HepG2 (cell line): ENCODE measurements at regions not wholly inside any gene's neighbourhood (a gene's known extent, or its start where the extent isn't known, plus 50 kb on each side); places are given as distances from the start of the nearest gene placed in this dataset.

Source experiments
- ATAC-seq: fragments of 200-7000 bp; cut with Tn5 transposase; 3 replicates; pipeline ENCODE4 v1.9.1; 2020; ENCODE audit warnings: mild to moderate bottlenecking, moderate library complexity
- BruUV-seq: library from RNA; stranded (reverse); fragments of 400-500 nt; replicated peaks from 2 replicates; lab custom pipeline; 2021; lab: Mats Ljungman, UMichigan
- CTCF ChIA-PET: fragments of 300-600 bp; formaldehyde crosslinking; extraction: SDS; loops from one replicate; lab custom pipeline; 2021; ENCODE audit warnings: low total read pairs, inconsistent platforms, low intra/inter-chr PET ratio; lab: Yijun Ruan, JAX
- POLR2A ChIA-PET: fragments of 350-600 bp; sonication (Branson Sonifier 250); formaldehyde crosslinking; loops from one replicate; lab custom pipeline; 2020; ENCODE audit warnings: antibody characterized with exemption, inconsistent platforms; lab: Yijun Ruan, JAX
- DNase-seq: peaks from one replicate; pipeline ENCODE4 v3.0.0-alpha.2; 2015; ENCODE audit warnings: low spot score
- FAIRE-seq: peaks from 3 replicates; lab custom pipeline; 2011; peaks lifted over from hg19 to GRCh38; lab: Jason Lieb, UNC
- H2AFZ ChIP-seq: one replicate; pipeline ENCODE4 v1.6.1; 2011; ENCODE audit warnings: low read length, inconsistent platforms
- H3K27ac ChIP-seq: fragments of 300-600 bp; 3 replicates; pipeline ENCODE4 v1.8.0; 2011; ENCODE audit warnings: mixed run types, mild to moderate bottlenecking, mixed read lengths, low read length, inconsistent platforms; ENCODE audit not compliant: insufficient read depth; ENCODE audit errors: extremely low read length
- H3K27me3 ChIP-seq, 2 experiments: fragments of 200-600 bp in 1 of 2; 2 replicates in 1 of 2; 3 replicates in 1 of 2; pipeline versions ENCODE4 v1.6.0 to v1.8.0; 2011; ENCODE audit warnings: low read length in 2 of 2, mild to moderate bottlenecking in 2 of 2, moderate library complexity in 2 of 2, inconsistent platforms in 1 of 2; ENCODE audit not compliant: insufficient read depth in 2 of 2, control insufficient read depth in 1 of 2
- H3K36me3 ChIP-seq, 2 experiments: fragments of 200-600 bp in 1 of 2; replicated peaks in 1 of 2; 2 replicates in 1 of 2; 3 replicates in 1 of 2; pipeline versions ENCODE4 v1.5.1 to v1.8.0; 2011; ENCODE audit warnings: low read length in 2 of 2, inconsistent platforms in 1 of 2; ENCODE audit not compliant: insufficient read depth in 2 of 2, control insufficient read depth in 1 of 2
- H3K4me1 ChIP-seq: 2 replicates; pipeline ENCODE4 v1.5.1; 2012; ENCODE audit warnings: low read length, inconsistent platforms; ENCODE audit not compliant: insufficient read depth
- H3K4me2 ChIP-seq: 2 replicates; pipeline ENCODE4 v1.6.0; 2011; ENCODE audit warnings: low read depth, low read length, inconsistent platforms
- H3K4me3 ChIP-seq, 3 experiments: fragments of 200-600 bp in 1 of 3; sonication (generic), shearing (Covaris generic) in 1 of 3; replicated peaks in 1 of 3; 2 replicates each; pipeline ENCODE4 v1.5.1; 2011 to 2016; ENCODE audit warnings: low read length in 3 of 3, inconsistent platforms in 2 of 3, low read depth in 2 of 3, mild to moderate bottlenecking in 2 of 3, control low read depth in 1 of 3, mixed read lengths in 1 of 3; ENCODE audit not compliant: insufficient read depth in 1 of 3
- H3K79me2 ChIP-seq: one replicate; pipeline ENCODE4 v1.6.1; 2011; ENCODE audit warnings: low read length, inconsistent platforms; ENCODE audit not compliant: insufficient read depth
- H3K9ac ChIP-seq: 2 replicates; pipeline ENCODE4 v1.6.0; 2011; ENCODE audit warnings: mild to moderate bottlenecking, low read depth, low read length, inconsistent platforms; ENCODE audit not compliant: insufficient read depth
- H3K9me3 ChIP-seq: 2 replicates; pipeline ENCODE4 v1.5.1; 2012; ENCODE audit warnings: mild to moderate bottlenecking, low read length
- H4K20me1 ChIP-seq: 2 replicates; pipeline ENCODE4 v1.6.0; 2011; ENCODE audit warnings: inconsistent platforms, mild to moderate bottlenecking, low read length, moderate library complexity; ENCODE audit not compliant: insufficient read depth
- CBFB ChIP-seq: sonication (generic); formaldehyde crosslinking; IDR thresholded peaks from 2 replicates; pipeline ENCODE4 v1.4.0; 2020; ENCODE audit warnings: missing genetic modification reagents
- CCDC6 ChIP-seq: sonication (generic); formaldehyde crosslinking; IDR thresholded peaks from 2 replicates; pipeline ENCODE4 v1.8.1; 2022; ENCODE audit warnings: mild to moderate bottlenecking, missing genetic modification reagents, moderate library complexity
- GZF1 ChIP-seq: sonication (generic); formaldehyde crosslinking; IDR thresholded peaks from 2 replicates; pipeline ENCODE4 v1.5.1; 2020; ENCODE audit warnings: mild to moderate bottlenecking, missing genetic modification reagents
- HNF4G ChIP-seq, 2 experiments: sonication (generic) in 1 of 2; formaldehyde crosslinking in 1 of 2; IDR thresholded peaks; 2 replicates each; pipeline versions ENCODE4 v1.4.0 to v1.6.1; 2011 to 2020; ENCODE audit warnings: borderline replicate concordance in 2 of 2, low read depth in 2 of 2, mild to moderate bottlenecking in 2 of 2, low read length in 1 of 2, missing genetic modification reagents in 1 of 2, moderate library complexity in 1 of 2
- JUNB ChIP-seq: sonication (generic); formaldehyde crosslinking; IDR thresholded peaks from 2 replicates; pipeline ENCODE4 v1.8.0; 2022; ENCODE audit warnings: missing genetic modification reagents, mild to moderate bottlenecking, borderline replicate concordance
- NBN ChIP-seq: fragments of 450-650 bp; conservative IDR thresholded peaks from 2 replicates; pipeline ENCODE4 v1.6.1; 2017
- U2AF2 ChIP-seq: fragments of 200-400 bp; formaldehyde crosslinking; IDR thresholded peaks from 2 replicates; pipeline ENCODE4 v1.6.1; 2017; ENCODE audit warnings: low read depth, mild to moderate bottlenecking, low read length
- XBP1 ChIP-seq: sonication (generic); formaldehyde crosslinking; IDR thresholded peaks from 2 replicates; pipeline ENCODE4 v1.5.0; 2020; ENCODE audit warnings: missing genetic modification reagents
- ZNF678 ChIP-seq: sonication (generic); formaldehyde crosslinking; IDR thresholded peaks from 2 replicates; pipeline ENCODE4 v1.4.0; 2020; ENCODE audit warnings: mild to moderate bottlenecking, missing genetic modification reagents
- WGBS: methylation state at CpG from one replicate; pipeline ENCODE4 v1.1.6; 2017; ENCODE audit warnings: low lambda C conversion rate; 5-methylcytosine and 5-hydroxymethylcytosine counted together
- in situ Hi-C: cut with HindIII; loops from 2 replicates; pipeline ENCODE4 v1.10.0; 2017; ENCODE audit warnings: low pct_unique_long_range_greater_than_20kb; ENCODE audit not compliant: extremely low pct_ligation_motif_present
- intact Hi-C: fragments of 100-400 bp; cut with micrococcal nuclease; formaldehyde crosslinking; loops from one replicate; pipeline ENCODE4 v1.10.0; 2022; ENCODE audit not compliant: unreplicated experiment
- TF ChIP-seq, protein P1 (sequence below), 2 experiments: sonication (generic) in 1 of 2; formaldehyde crosslinking in 1 of 2; IDR thresholded peaks; 2 replicates each; pipeline versions ENCODE4 v1.4.0 to v1.6.1; 2018 to 2020; ENCODE audit warnings: missing genetic modification reagents in 2 of 2, borderline replicate concordance in 1 of 2, low read depth in 1 of 2, mild to moderate bottlenecking in 1 of 2, missing biosample characterization in 1 of 2

- BruUV-seq = no TSS peak
- no peak overlapping the region for H3K4me3 ChIP-seq
- 0% methylated on average over 1 of the region's 2 CpGs for WGBS
- in situ Hi-C loops = no loop called here
- FAIRE-seq (no peak), DNase-seq (no peak)
- H3K9me3 ChIP-seq = no peaks in the 10 kb centered on the region
- H3K27ac ChIP-seq = no peak overlapping the region
- no peak overlapping the region for H3K4me2 ChIP-seq
- CTCF ChIA-PET = no interaction called here
- H2AFZ ChIP-seq = no peak overlapping the region
- H3K9ac ChIP-seq = no peak overlapping the region
- no peaks in the 10 kb centered on the region for H3K79me2 ChIP-seq
- no peaks in the 10 kb centered on the region for H3K4me1 ChIP-seq
- POLR2A ChIA-PET = no interaction called here
- no peaks in the 10 kb centered on the region for H4K20me1 ChIP-seq
- TF ChIP-seq JUNB (CRISPR knock-in tag) = no peak
- no peak for TF ChIP-seq XBP1 (CRISPR knock-in tag)
- no peak for TF ChIP-seq ZNF678 (CRISPR knock-in tag)
- no peak for TF ChIP-seq HNF4G (IDR thresholded peaks at IDR 0.05; ENCODE audit: borderline replicate concordance, low read depth, low read length)
- TF ChIP-seq HNF4G (CRISPR knock-in tag; IDR thresholded peaks at IDR 0.05; ENCODE audit: borderline replicate concordance, low read depth) = no peak
- TF ChIP-seq, protein P1, sequence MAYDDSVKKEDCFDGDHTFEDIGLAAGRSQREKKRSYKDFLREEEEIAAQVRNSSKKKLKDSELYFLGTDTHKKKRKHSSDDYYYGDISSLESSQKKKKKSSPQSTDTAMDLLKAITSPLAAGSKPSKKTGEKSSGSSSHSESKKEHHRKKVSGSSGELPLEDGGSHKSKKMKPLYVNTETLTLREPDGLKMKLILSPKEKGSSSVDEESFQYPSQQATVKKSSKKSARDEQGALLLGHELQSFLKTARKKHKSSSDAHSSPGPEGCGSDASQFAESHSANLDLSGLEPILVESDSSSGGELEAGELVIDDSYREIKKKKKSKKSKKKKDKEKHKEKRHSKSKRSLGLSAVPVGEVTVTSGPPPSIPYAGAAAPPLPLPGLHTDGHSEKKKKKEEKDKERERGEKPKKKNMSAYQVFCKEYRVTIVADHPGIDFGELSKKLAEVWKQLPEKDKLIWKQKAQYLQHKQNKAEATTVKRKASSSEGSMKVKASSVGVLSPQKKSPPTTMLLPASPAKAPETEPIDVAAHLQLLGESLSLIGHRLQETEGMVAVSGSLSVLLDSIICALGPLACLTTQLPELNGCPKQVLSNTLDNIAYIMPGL (CRISPR knock-in tag; IDR thresholded peaks at IDR 0.05; ENCODE audit: borderline replicate concordance in 1 of 2, low read depth in 1 of 2) = no peak
- TF ChIP-seq CCDC6 (CRISPR knock-in tag) = no peak
- TF ChIP-seq U2AF2 = no peak
- TF ChIP-seq GZF1 (CRISPR knock-in tag) = no peak
- no peak for TF ChIP-seq CBFB (CRISPR knock-in tag)
- TF ChIP-seq NBN = no peak
- TF ChIP-seq, all 625 proteins: peak for 0
- intact Hi-C loops = no loop called here
- Histone ChIP-seq H3K27me3 (peaks cover 0 to 3% of the 10 kb centered on the region in 2 experiments; a peak in 2 of 5 replicates), H3K36me3 (no peaks in the 10 kb centered on the region)
- no peak for ATAC-seq
Observed at GRCh38 chr10:84588971-84589370, 260.6 kb downstream of the CCSER2 start.
